ENCODE measurements at regions not wholly inside any gene's neighbourhood (a gene's known extent, or its start where the extent isn't known, plus 50 kb on each side); places are given as distances from the start of the nearest gene placed in this dataset.

DNA sequence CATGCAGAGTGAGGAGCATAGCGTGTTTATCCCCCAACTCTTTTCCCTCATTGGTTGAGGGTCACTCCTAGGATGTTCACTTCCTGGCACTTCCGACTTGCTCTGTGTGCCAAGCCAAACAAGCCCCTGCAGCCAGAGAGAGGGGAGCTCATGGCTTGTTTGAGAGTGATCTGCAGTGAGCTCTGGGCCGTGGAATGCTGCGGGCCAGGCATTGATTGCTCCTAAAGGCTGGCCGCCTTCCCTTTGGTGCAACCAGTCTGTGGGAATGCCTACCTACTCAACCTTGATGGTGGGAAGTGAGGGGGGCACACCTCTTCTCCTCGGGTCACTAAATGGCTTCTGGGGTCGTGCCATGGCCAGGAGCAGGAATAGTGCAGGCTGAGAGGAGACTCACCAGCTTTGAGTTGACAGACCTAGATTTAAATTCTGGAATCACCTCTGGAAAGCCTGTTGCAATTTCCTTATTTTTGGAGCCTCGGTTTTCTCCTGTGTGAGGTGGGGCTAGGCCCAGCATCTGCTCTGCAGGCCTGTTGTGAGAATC is 152.0 kb upstream of the STX18 start:
- no peaks in the 10 kb centered on the region for H3K36me3 ChIP-seq (ENCODE audit: insufficient read depth, low read length, poor library complexity, severe bottlenecking)
- TF ChIP-seq, protein P1, sequence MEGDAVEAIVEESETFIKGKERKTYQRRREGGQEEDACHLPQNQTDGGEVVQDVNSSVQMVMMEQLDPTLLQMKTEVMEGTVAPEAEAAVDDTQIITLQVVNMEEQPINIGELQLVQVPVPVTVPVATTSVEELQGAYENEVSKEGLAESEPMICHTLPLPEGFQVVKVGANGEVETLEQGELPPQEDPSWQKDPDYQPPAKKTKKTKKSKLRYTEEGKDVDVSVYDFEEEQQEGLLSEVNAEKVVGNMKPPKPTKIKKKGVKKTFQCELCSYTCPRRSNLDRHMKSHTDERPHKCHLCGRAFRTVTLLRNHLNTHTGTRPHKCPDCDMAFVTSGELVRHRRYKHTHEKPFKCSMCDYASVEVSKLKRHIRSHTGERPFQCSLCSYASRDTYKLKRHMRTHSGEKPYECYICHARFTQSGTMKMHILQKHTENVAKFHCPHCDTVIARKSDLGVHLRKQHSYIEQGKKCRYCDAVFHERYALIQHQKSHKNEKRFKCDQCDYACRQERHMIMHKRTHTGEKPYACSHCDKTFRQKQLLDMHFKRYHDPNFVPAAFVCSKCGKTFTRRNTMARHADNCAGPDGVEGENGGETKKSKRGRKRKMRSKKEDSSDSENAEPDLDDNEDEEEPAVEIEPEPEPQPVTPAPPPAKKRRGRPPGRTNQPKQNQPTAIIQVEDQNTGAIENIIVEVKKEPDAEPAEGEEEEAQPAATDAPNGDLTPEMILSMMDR (conservative IDR thresholded peaks at IDR 0.05; ENCODE audit: low read depth, low read length): no peak
- TF ChIP-seq EZH2 (IDR thresholded peaks at IDR 0.05; ENCODE audit: borderline replicate concordance, low read depth, low read length, poor library complexity, severe bottlenecking): no peak
- H3K9me3 ChIP-seq (ENCODE audit: low read depth, low read length, poor library complexity, severe bottlenecking): no peaks in the 10 kb centered on the region
- H3K27me3 ChIP-seq (replicated peaks; ENCODE audit: insufficient read depth, low read depth, low read length, poor library complexity): no peaks in the 10 kb centered on the region
- no peak for DNase-seq (ENCODE audit: low spot score)
- H3K4me1 ChIP-seq (ENCODE audit: insufficient read depth, low read length, poor library complexity, severe bottlenecking): no peaks in the 10 kb centered on the region
- POLR2A ChIA-PET (ENCODE audit: low non-redundant PET): no interaction called here
- intact Hi-C loops (cut with micrococcal nuclease; ENCODE audit: unreplicated experiment): no loop called here
- no TSS peak for BruUV-seq (replicated peaks)
- no peak overlapping the region for H3K27ac ChIP-seq (ENCODE audit: low read depth, low read length, poor library complexity, severe bottlenecking)
- CTCF ChIA-PET: no interaction called here
- H3K4me3 ChIP-seq (ENCODE audit: low read depth, low read length, poor library complexity, severe bottlenecking): no peak overlapping the region

DNA sequence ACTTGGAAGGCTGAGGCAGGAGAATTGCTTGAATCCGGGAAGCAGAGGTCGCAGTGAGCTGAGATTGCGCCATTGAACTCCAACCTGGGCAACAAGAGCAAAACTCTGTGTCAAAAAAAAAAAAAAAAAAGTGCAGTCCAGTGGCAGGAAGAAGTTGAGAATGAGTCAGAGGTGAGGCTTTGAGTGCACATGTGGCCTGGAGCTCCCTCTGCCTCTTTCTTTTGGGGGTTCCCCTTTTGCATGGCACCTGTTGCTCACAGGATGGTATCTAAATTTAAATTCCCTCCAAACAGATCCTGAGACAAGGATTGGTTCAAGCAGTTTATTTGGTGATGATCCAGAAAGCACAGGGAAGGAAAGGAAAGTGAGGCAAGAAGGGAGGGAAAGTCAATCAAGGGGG is 151.4 kb upstream of the STX18 start:
- no peaks in the 10 kb centered on the region for H3K27me3 ChIP-seq (replicated peaks; ENCODE audit: insufficient read depth, low read depth, low read length, poor library complexity)
- POLR2A ChIA-PET (ENCODE audit: low non-redundant PET): no interaction called here
- no peaks in the 10 kb centered on the region for H3K9me3 ChIP-seq (ENCODE audit: low read depth, low read length, poor library complexity, severe bottlenecking)
- no peaks in the 10 kb centered on the region for H3K4me1 ChIP-seq (ENCODE audit: insufficient read depth, low read length, poor library complexity, severe bottlenecking)
- CTCF ChIA-PET: interaction anchor here (0.7 kb wide), 1 partner anchor 407 kb away, joined by 6 read pairs; no protein-coding TSS in a partner anchor
- DNase-seq (ENCODE audit: low spot score): no peak
- no TSS peak for BruUV-seq (replicated peaks)
- intact Hi-C loops (cut with micrococcal nuclease; ENCODE audit: unreplicated experiment): no loop called here
- no peak overlapping the region for H3K27ac ChIP-seq (ENCODE audit: low read depth, low read length, poor library complexity, severe bottlenecking)
- TF ChIP-seq, protein P1 (conservative IDR thresholded peaks at IDR 0.05; ENCODE audit: low read depth, low read length): no peak
- TF ChIP-seq EZH2 (IDR thresholded peaks at IDR 0.05; ENCODE audit: borderline replicate concordance, low read depth, low read length, poor library complexity, severe bottlenecking): no peak
- H3K4me3 ChIP-seq (ENCODE audit: low read depth, low read length, poor library complexity, severe bottlenecking): no peak overlapping the region
- no peaks in the 10 kb centered on the region for H3K36me3 ChIP-seq (ENCODE audit: insufficient read depth, low read length, poor library complexity, severe bottlenecking)

DNA sequence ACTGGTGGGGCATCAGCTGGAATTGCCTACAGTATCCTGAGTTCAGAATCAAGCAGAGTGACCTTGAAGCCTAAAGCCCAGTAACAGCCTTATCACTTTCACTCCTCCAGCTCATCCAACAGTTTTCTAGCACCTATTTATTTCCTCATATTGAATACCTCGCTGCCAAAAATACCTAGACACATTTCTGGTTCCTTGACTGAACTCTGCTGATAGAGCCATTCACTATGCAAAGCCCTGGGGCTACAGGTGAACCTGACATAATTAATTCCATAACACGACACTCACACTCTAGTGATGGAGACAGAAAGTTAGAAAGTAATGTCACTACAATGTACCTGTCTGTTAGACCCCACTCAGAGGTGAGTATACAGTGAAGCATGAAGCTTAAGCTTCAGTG is 149.0 kb upstream of the STX18 start:
- no TSS peak for BruUV-seq (replicated peaks)

More for the DNA sequence above, 149.0 kb upstream of the STX18 start:
- CTCF ChIA-PET: no interaction called here
- POLR2A ChIA-PET (ENCODE audit: low non-redundant PET): no interaction called here
- intact Hi-C loops (cut with micrococcal nuclease; ENCODE audit: unreplicated experiment): no loop called here
- H3K9me3 ChIP-seq (ENCODE audit: low read depth, low read length, poor library complexity, severe bottlenecking): no peaks in the 10 kb centered on the region
- TF ChIP-seq, protein P1 (conservative IDR thresholded peaks at IDR 0.05; ENCODE audit: low read depth, low read length): no peak
- no peak for TF ChIP-seq EZH2 (IDR thresholded peaks at IDR 0.05; ENCODE audit: borderline replicate concordance, low read depth, low read length, poor library complexity, severe bottlenecking)
- no peaks in the 10 kb centered on the region for H3K27me3 ChIP-seq (replicated peaks; ENCODE audit: insufficient read depth, low read depth, low read length, poor library complexity)
- H3K27ac ChIP-seq (ENCODE audit: low read depth, low read length, poor library complexity, severe bottlenecking): no peak overlapping the region
- no peaks in the 10 kb centered on the region for H3K4me1 ChIP-seq (ENCODE audit: insufficient read depth, low read length, poor library complexity, severe bottlenecking)
- DNase-seq (ENCODE audit: low spot score): no peak
- H3K4me3 ChIP-seq (ENCODE audit: low read depth, low read length, poor library complexity, severe bottlenecking): no peak overlapping the region
- no peaks in the 10 kb centered on the region for H3K36me3 ChIP-seq (ENCODE audit: insufficient read depth, low read length, poor library complexity, severe bottlenecking)
